ENCODE measurements at regions not wholly inside any gene's neighbourhood (a gene's known extent, or its start where the extent isn't known, plus 50 kb on each side); places are given as distances from the start of the nearest gene placed in this dataset.

GRCh38 chr1:78370356-78370755 lies 120.4 kb upstream of the PTGFR start:
- Histone ChIP-seq H3K27ac (no peak overlapping the region), H3K36me3 (ENCODE audit: insufficient read depth in 1 of 2, low read depth in 1 of 2) (no peaks in the 10 kb centered on the region), H3K27me3 (ENCODE audit: insufficient read depth in 3 of 3, low read length in 2 of 3) (no peaks in the 10 kb centered on the region), H3K9me3 (no peaks in the 10 kb centered on the region), H3K4me3 (no peak overlapping the region), H3K4me1 (no peaks in the 10 kb centered on the region)
- ATAC-seq, result no peak
- 46 to 58% (median 47%) methylated on average over 2 of the region's 2 CpGs for WGBS, 3 donors
- TF ChIP-seq, protein P1, sequence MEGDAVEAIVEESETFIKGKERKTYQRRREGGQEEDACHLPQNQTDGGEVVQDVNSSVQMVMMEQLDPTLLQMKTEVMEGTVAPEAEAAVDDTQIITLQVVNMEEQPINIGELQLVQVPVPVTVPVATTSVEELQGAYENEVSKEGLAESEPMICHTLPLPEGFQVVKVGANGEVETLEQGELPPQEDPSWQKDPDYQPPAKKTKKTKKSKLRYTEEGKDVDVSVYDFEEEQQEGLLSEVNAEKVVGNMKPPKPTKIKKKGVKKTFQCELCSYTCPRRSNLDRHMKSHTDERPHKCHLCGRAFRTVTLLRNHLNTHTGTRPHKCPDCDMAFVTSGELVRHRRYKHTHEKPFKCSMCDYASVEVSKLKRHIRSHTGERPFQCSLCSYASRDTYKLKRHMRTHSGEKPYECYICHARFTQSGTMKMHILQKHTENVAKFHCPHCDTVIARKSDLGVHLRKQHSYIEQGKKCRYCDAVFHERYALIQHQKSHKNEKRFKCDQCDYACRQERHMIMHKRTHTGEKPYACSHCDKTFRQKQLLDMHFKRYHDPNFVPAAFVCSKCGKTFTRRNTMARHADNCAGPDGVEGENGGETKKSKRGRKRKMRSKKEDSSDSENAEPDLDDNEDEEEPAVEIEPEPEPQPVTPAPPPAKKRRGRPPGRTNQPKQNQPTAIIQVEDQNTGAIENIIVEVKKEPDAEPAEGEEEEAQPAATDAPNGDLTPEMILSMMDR (IDR thresholded peaks at IDR 0.05), result no peak
- intact Hi-C loops (cut with DNase I), result loop anchor here in 1 of 2 donors (10.0 kb wide), 1 partner anchor 604 kb away; no protein-coding TSS in a partner anchor
- no peak for DNase-seq

DNA sequence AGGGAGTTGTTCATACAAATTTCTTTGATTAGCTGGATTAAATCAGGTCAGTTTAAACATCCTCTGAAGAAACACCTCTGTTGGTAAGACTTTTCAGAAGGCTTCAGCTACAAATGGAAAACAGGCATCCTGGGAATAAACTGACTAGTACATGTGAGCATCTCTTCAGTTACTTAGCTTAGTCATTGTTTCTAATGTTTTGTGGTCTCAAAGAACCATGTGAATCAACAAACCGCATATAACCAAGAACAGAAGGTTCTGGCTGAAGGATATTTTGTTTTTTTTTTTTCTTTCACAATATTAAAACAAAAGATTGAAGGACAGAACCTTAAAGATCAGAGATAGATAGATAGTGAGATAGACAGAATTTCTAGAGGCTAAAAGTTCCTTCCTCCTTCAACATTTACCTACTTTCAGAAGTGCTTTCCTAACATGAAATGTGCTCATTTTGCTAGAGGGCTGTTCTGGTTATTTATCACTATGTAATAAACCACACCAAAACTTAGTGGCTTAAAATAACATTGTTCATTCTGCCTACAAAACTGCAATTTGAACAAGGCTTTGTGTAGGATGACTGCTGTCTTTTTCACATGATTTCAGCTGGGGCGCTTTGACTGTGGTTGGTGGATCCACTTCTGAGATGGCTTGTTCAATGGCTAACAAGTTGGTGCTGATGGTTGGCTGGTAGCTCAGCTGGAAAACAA lies 119.8 kb upstream of the PTGFR start:
- WGBS, 3 donors, result 64 to 84% (median 81%) methylated on average over 2 of the region's 2 CpGs
- Histone ChIP-seq H3K4me3 (no peak overlapping the region), H3K27ac (no peak overlapping the region), H3K4me1 (no peaks in the 10 kb centered on the region), H3K36me3 (ENCODE audit: insufficient read depth in 1 of 2, low read depth in 1 of 2) (no peaks in the 10 kb centered on the region), H3K27me3 (ENCODE audit: insufficient read depth in 3 of 3, low read length in 2 of 3) (no peaks in the 10 kb centered on the region), H3K9me3 (no peaks in the 10 kb centered on the region)
- DNase-seq, result no peak
- intact Hi-C loops (cut with DNase I), result loop anchor here in 1 of 2 donors (10.0 kb wide), 1 partner anchor 604 kb away; no protein-coding TSS in a partner anchor
- TF ChIP-seq, protein P1 (IDR thresholded peaks at IDR 0.05), result no peak
- ATAC-seq, result no peak

GRCh38 chr1:78373676-78374075 lies 117.1 kb upstream of the PTGFR start:
- H3K27me3 ChIP-seq (ENCODE audit: insufficient read depth in 3 of 3, low read length in 2 of 3), result no peaks in the 10 kb centered on the region
- 37 to 40% (median 39%) methylated on average over 1 of the region's 1 CpG for WGBS, 3 donors
- H3K4me1 ChIP-seq, result no peaks in the 10 kb centered on the region
- H3K9me3 ChIP-seq, result no peaks in the 10 kb centered on the region
- no peaks in the 10 kb centered on the region for H3K36me3 ChIP-seq (ENCODE audit: insufficient read depth in 1 of 2, low read depth in 1 of 2)
- no peak for ATAC-seq
- no peak for DNase-seq
- intact Hi-C loops (cut with DNase I), result loop anchor here in 1 of 2 donors (10.0 kb wide), 1 partner anchor 601 kb away; no protein-coding TSS in a partner anchor
- H3K27ac ChIP-seq, result no peak overlapping the region
- H3K4me3 ChIP-seq, result no peak overlapping the region
- TF ChIP-seq, protein P1 (IDR thresholded peaks at IDR 0.05), result no peak

DNA sequence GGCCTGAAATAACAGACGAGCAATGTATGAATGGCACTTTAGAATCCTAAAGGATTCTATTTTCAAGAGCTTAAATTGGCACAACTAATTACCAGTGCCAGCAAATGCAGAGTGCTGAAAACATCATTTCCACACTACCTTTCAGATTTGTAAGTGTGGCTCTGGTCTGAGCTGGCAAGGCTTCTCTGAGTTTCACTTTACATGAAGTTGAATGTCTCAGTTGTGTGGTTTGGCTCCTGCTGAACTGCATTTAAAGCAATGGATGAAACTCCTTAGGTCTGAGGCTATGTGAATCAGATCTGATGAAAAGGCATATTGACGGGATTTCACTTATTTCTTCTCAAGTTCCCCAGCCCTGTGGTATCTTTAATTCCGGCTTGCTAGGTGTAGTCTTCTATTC lies 114.8 kb upstream of the PTGFR start:
- TF ChIP-seq, protein P1 (IDR thresholded peaks at IDR 0.05), result no peak
- ATAC-seq (no peak), DNase-seq (no peak)
- intact Hi-C loops (cut with DNase I), result loop anchor here in 1 of 2 donors (10.0 kb wide), 1 partner anchor 599 kb away; no protein-coding TSS in a partner anchor
- no peaks in the 10 kb centered on the region for H3K9me3 ChIP-seq
- no peak overlapping the region for H3K27ac ChIP-seq
- H3K27me3 ChIP-seq (ENCODE audit: insufficient read depth in 3 of 3, low read length in 2 of 3), result no peaks in the 10 kb centered on the region
- no peaks in the 10 kb centered on the region for H3K4me1 ChIP-seq
- no peaks in the 10 kb centered on the region for H3K36me3 ChIP-seq (ENCODE audit: insufficient read depth in 1 of 2, low read depth in 1 of 2)
- H3K4me3 ChIP-seq, result no peak overlapping the region
- 69 to 77% (median 74%) methylated on average over 3 of the region's 3 CpGs for WGBS, 3 donors

Data from psoas muscle (tissue), 7 donors.